GM10266 (cell line): ENCODE measurements at regions not wholly inside any gene's neighbourhood (a gene's known extent, or its start where the extent isn't known, plus 50 kb on each side); places are given as distances from the start of the nearest gene placed in this dataset.

Experiments
- DNase-seq: peaks from one replicate; pipeline ENCODE4 v3.0.0; 2012; ENCODE audit errors: extremely low spot score
- CTCF ChIP-seq: IDR thresholded peaks from 2 replicates; pipeline ENCODE4 v1.5.1; 2012; ENCODE audit warnings: mild to moderate bottlenecking, low read depth; ENCODE audit not compliant: control insufficient read depth, insufficient read depth; ENCODE audit errors: missing control alignments

GRCh38 chr18:44036501-44036900 is 644.2 kb upstream of the SETBP1 start:
- DNase-seq = no peak
- TF ChIP-seq CTCF = no peak

- no peak for TF ChIP-seq CTCF
- no peak for DNase-seq
Measured at GRCh38 chr18:44039216-44039615, 641.5 kb upstream of the SETBP1 start.

- no peak for DNase-seq
- no peak for TF ChIP-seq CTCF
Measured at GRCh38 chr18:44039826-44040225, 640.9 kb upstream of the SETBP1 start.

- TF ChIP-seq CTCF = no peak
- DNase-seq = no peak
Measured at GRCh38 chr18:44041553-44041952, 639.1 kb upstream of the SETBP1 start.

GRCh38 chr18:44041961-44042360 is 638.7 kb upstream of the SETBP1 start:
- no peak for TF ChIP-seq CTCF
- no peak for DNase-seq

- no peak for DNase-seq
- TF ChIP-seq CTCF = no peak
Measured at GRCh38 chr18:44046376-44046975, 634.2 kb upstream of the SETBP1 start.

- TF ChIP-seq CTCF = no peak
- no peak for DNase-seq
Measured at GRCh38 chr18:44047585-44047984, 633.1 kb upstream of the SETBP1 start.
